Ecto neural progenitor cell (in vitro differentiated cells): ENCODE measurements at regions not wholly inside any gene's neighbourhood (a gene's known extent, or its start where the extent isn't known, plus 50 kb on each side); places are given as distances from the start of the nearest gene placed in this dataset.
"Not testable (repeated sequence)": the region's sequence is repeated elsewhere in the genome, so short reads cannot be mapped to it uniquely, and the experiment has no call there.

Experiments
- DNase-seq: peaks from one replicate; pipeline ENCODE4 v3.0.0-alpha.2; 2018; ENCODE audit warnings: low spot score

GRCh38 chr4:9702696-9703095 lies 78.7 kb upstream of the DRD5 start:
- DNase-seq = not testable (repeated sequence)

GRCh38 chr4:9703391-9703790 lies 78.0 kb upstream of the DRD5 start:
- peak; percentile 79 for DNase-seq

GRCh38 chr4:9704126-9704525 lies 77.3 kb upstream of the DRD5 start:
- DNase-seq = not testable (repeated sequence)

- no peak for DNase-seq
These were observed 76.7 kb upstream of the DRD5 start for GRCh38 chr4:9704551-9705332.

- DNase-seq = not testable (repeated sequence)
These were observed 74.2 kb upstream of the DRD5 start for GRCh38 chr4:9707281-9707680.

GRCh38 chr4:9707936-9708335 lies 73.5 kb upstream of the DRD5 start:
- not testable (repeated sequence) for DNase-seq

GRCh38 chr4:9709724-9710123 lies 71.7 kb upstream of the DRD5 start:
- no peak for DNase-seq

GRCh38 chr4:9715271-9715670 lies 66.2 kb upstream of the DRD5 start:
- DNase-seq = not testable (repeated sequence)

- no peak for DNase-seq
These were observed 65.3 kb upstream of the DRD5 start for GRCh38 chr4:9716093-9716492.

- DNase-seq = not testable (repeated sequence)
These were observed 63.0 kb upstream of the DRD5 start for GRCh38 chr4:9718246-9718939.

- DNase-seq = not testable (repeated sequence)
These were observed 59.3 kb upstream of the DRD5 start for GRCh38 chr4:9722131-9722530.
